ENCODE measurements at regions not wholly inside any gene's neighbourhood (a gene's known extent, or its start where the extent isn't known, plus 50 kb on each side); places are given as distances from the start of the nearest gene placed in this dataset.
A peak's percentile ranks its signal among the peaks of the same experiment; 100 is the strongest.

DNA sequence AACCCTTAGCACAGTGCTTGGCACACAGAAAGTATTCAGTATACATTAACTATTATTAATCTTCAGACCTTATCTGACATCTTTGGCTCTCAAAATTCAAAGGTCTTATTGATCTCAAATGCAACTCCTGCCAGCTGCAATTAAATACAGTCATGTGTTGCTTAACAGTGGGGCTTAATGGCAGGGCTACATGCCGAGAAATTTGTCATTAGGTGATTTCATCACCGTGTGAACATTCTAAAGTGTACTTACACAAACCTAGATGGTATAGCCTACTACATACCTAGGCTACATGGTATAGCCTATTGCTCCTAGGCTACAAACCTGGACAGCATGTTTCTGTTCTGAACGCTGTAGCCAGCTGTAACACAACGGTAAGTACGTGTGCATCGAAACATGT is 156.3 kb upstream of the TMCC3 start:
- intact Hi-C loops (cut with micrococcal nuclease; ENCODE audit: unreplicated experiment): no loop called here
- Histone ChIP-seq H3F3A (ENCODE audit: insufficient read depth, low read depth) (no peaks in the 10 kb centered on the region), H4K20me1 (ENCODE audit: insufficient read depth) (no peaks in the 10 kb centered on the region), H3K79me2 (ENCODE audit: low read depth) (no peaks in the 10 kb centered on the region), H2AFZ (no peak overlapping the region), H3K27ac (no peak overlapping the region), H3K4me1 (replicated peaks; ENCODE audit: insufficient read depth) (no peaks in the 10 kb centered on the region), H3K9me2 (ENCODE audit: insufficient read depth) (no peaks in the 10 kb centered on the region), H3K36me3 (ENCODE audit: low read depth) (no peaks in the 10 kb centered on the region), H3K4me3 (no peak overlapping the region), H3K27me3 (ENCODE audit: insufficient read depth, low read depth) (no peaks in the 10 kb centered on the region), H3K9me3 (ENCODE audit: insufficient read depth, low read depth) (no peaks in the 10 kb centered on the region), H3K4me2 (no peak overlapping the region)
- TF ChIP-seq, protein P1, sequence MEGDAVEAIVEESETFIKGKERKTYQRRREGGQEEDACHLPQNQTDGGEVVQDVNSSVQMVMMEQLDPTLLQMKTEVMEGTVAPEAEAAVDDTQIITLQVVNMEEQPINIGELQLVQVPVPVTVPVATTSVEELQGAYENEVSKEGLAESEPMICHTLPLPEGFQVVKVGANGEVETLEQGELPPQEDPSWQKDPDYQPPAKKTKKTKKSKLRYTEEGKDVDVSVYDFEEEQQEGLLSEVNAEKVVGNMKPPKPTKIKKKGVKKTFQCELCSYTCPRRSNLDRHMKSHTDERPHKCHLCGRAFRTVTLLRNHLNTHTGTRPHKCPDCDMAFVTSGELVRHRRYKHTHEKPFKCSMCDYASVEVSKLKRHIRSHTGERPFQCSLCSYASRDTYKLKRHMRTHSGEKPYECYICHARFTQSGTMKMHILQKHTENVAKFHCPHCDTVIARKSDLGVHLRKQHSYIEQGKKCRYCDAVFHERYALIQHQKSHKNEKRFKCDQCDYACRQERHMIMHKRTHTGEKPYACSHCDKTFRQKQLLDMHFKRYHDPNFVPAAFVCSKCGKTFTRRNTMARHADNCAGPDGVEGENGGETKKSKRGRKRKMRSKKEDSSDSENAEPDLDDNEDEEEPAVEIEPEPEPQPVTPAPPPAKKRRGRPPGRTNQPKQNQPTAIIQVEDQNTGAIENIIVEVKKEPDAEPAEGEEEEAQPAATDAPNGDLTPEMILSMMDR (conservative IDR thresholded peaks at IDR 0.05): no peak
- no peak for TF ChIP-seq EZH2 (IDR thresholded peaks at IDR 0.05; ENCODE audit: low read depth)
- ChIA-PET POLR2A (ENCODE audit: unreplicated experiment) (no interaction called here), CTCF (no interaction called here)
- no TSS peak for BruUV-seq (replicated peaks)
- no peak for DNase-seq

DNA sequence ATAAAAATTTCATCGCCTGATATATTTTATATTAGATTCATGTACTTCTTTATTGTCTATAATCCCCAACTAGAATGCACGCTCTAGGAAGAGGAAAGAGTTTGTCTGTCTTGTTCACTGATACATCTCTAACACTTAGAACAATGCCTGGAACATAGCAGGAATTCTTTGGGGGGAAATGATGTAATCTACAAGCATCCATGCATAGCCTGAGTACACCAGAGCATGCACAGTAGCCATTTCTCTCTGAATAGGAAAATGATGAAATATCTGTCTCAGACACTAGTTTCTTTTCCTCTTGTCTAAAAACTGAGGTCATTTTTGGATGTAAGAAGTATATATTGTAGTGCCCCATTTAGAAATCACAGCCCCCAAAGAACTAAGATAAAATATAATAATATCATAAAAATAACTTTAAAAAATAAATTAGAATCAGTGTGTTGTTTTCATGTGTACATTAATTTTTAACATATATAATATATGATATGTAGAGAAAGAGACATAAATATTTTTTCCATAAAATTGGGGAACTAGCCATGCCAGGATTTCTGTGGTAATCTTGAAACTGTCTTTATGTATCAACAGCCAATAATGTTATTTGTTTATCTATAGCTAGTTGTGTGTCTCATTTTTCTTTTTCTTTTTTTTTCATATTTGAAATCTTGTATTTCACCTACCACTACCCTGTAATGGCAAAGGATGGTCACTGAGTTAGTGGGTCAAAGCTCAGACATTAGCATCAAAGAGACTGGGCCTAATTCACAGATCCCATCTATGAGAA is 155.6 kb upstream of the TMCC3 start:
- ChIA-PET POLR2A (ENCODE audit: unreplicated experiment) (no interaction called here), CTCF (no interaction called here)
- intact Hi-C loops (cut with micrococcal nuclease; ENCODE audit: unreplicated experiment): no loop called here
- Histone ChIP-seq H3K4me1 (replicated peaks; ENCODE audit: insufficient read depth) (no peaks in the 10 kb centered on the region), H4K20me1 (ENCODE audit: insufficient read depth) (no peaks in the 10 kb centered on the region), H3K27me3 (ENCODE audit: insufficient read depth, low read depth) (no peaks in the 10 kb centered on the region), H3K79me2 (ENCODE audit: low read depth) (no peaks in the 10 kb centered on the region), H2AFZ (no peak overlapping the region; the same call in 1 of the 2 replicates), H3K9me3 (ENCODE audit: insufficient read depth, low read depth) (no peaks in the 10 kb centered on the region), H3K9me2 (ENCODE audit: insufficient read depth) (no peaks in the 10 kb centered on the region), H3K4me3 (no peak overlapping the region), H3K36me3 (ENCODE audit: low read depth) (no peaks in the 10 kb centered on the region), H3K4me2 (no peak overlapping the region), H3F3A (ENCODE audit: insufficient read depth, low read depth) (no peaks in the 10 kb centered on the region), H3K27ac (no peak overlapping the region)
- BruUV-seq (replicated peaks): no TSS peak
- peak in 1 of 2 experiments; percentile 37 for DNase-seq
- TF ChIP-seq, protein P1 (conservative IDR thresholded peaks at IDR 0.05): no peak
- TF ChIP-seq EZH2 (IDR thresholded peaks at IDR 0.05; ENCODE audit: low read depth): no peak

DNA sequence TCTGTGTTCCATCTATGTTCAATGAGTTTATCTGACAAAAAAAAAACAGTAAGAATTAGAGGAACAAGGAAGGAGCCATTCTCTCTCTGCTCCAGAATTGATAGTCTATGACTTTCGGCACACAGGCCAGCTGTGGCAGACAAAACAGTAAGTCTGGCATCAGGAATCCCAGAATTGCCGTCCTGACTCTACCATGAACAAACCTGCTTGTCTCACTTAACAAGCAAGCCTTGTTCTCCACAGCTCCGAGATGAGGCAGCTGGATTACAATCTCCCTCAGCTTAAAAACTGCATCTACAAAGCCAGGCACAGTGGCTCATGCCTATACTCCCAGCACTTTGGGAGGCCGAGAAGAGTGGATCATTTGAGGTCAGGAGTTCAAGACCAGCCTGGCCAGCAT is 153.6 kb upstream of the TMCC3 start:
- TF ChIP-seq, protein P1 (conservative IDR thresholded peaks at IDR 0.05): no peak
- no peak for TF ChIP-seq EZH2 (IDR thresholded peaks at IDR 0.05; ENCODE audit: low read depth)
- ChIA-PET CTCF (interaction anchor here (0.6 kb wide), 2 partner anchors 67 to 1805 kb away, joined by 6 to 10 read pairs; no protein-coding TSS in a partner anchor), POLR2A (ENCODE audit: unreplicated experiment) (no interaction called here)
- Histone ChIP-seq H3K27me3 (ENCODE audit: insufficient read depth, low read depth) (no peaks in the 10 kb centered on the region), H3K27ac (no peak overlapping the region), H2AFZ (no peak overlapping the region), H3K9me3 (ENCODE audit: insufficient read depth, low read depth) (no peaks in the 10 kb centered on the region), H3F3A (ENCODE audit: insufficient read depth, low read depth) (no peaks in the 10 kb centered on the region), H3K79me2 (ENCODE audit: low read depth) (no peaks in the 10 kb centered on the region), H3K4me1 (replicated peaks; ENCODE audit: insufficient read depth) (no peaks in the 10 kb centered on the region), H4K20me1 (ENCODE audit: insufficient read depth) (no peaks in the 10 kb centered on the region), H3K36me3 (ENCODE audit: low read depth) (no peaks in the 10 kb centered on the region), H3K4me2 (no peak overlapping the region), H3K9me2 (ENCODE audit: insufficient read depth) (0 out of 2 replicates have a peak, but pooled peaks cover 5% of the 10 kb centered on the region), H3K4me3 (no peak overlapping the region)
- DNase-seq: no peak
- no TSS peak for BruUV-seq (replicated peaks)
- intact Hi-C loops (cut with micrococcal nuclease; ENCODE audit: unreplicated experiment): no loop called here
